Mucosa of descending colon (tissue), 3 donors: ENCODE measurements at regions not wholly inside any gene's neighbourhood (a gene's known extent, or its start where the extent isn't known, plus 50 kb on each side); places are given as distances from the start of the nearest gene placed in this dataset.

Experiments
- ATAC-seq: fragments of 200-7000 bp; cut with Tn5 transposase; one replicate; pipeline ENCODE4 v1.9.1; 2020; ENCODE audit warnings: mild to moderate bottlenecking, moderate library complexity
- DNase-seq, 3 donors: peaks; one replicate each; pipeline ENCODE4 v3.0.0-alpha.2; 2020
- H3K36me3 ChIP-seq: fragments of 200-600 bp; one replicate; pipeline ENCODE4 v1.8.0; 2021; ENCODE audit warnings: low read depth, mild to moderate bottlenecking
- H3K4me1 ChIP-seq: fragments of 200-600 bp; one replicate; pipeline ENCODE4 v1.8.0; 2021; ENCODE audit warnings: low read depth, mild to moderate bottlenecking
- H3K4me3 ChIP-seq: fragments of 200-600 bp; one replicate; pipeline ENCODE4 v1.8.0; 2021; ENCODE audit warnings: mild to moderate bottlenecking
- H3K9me3 ChIP-seq: fragments of 200-600 bp; one replicate; pipeline ENCODE4 v1.8.0; 2021; ENCODE audit warnings: mild to moderate bottlenecking
- CTCF ChIP-seq: fragments of 200-600 bp; IDR thresholded peaks from one replicate; pipeline ENCODE4 v1.8.0; 2022; ENCODE audit warnings: antibody characterized with exemption, mild to moderate bottlenecking
- intact Hi-C, 2 donors: fragments of 100-400 bp; cut with DNase I in 1 of 2; cut with micrococcal nuclease in 1 of 2; formaldehyde crosslinking; loops; one replicate each; pipeline versions ENCODE4 v1.11.0 to v1.11.1; 2022; cut with DNase I, micrococcal nuclease
- donor health status: DM: no; HTN: no; CAD: no; lungs with moderate emphysema.
- donor health status: DM: no; HTN: no; CAD: no.
- donor health status: DM: no; HTN: yes; CAD: no.

- intact Hi-C loops: no loop called here
- Histone ChIP-seq H3K36me3 (no peaks in the 10 kb centered on the region), H3K4me3 (no peak overlapping the region), H3K4me1 (no peaks in the 10 kb centered on the region), H3K9me3 (no peaks in the 10 kb centered on the region)
- DNase-seq: no peak
- TF ChIP-seq CTCF: no peak
- no peak for ATAC-seq
These were observed 94.2 kb downstream of the PLXNA1 start for GRCh38 chr3:127077068-127077467.

- no peaks in the 10 kb centered on the region for H3K9me3 ChIP-seq
- no peak for DNase-seq
- intact Hi-C loops: no loop called here
These were observed 94.7 kb downstream of the PLXNA1 start for GRCh38 chr3:127077505-127078064.

GRCh38 chr3:127078626-127079025, 95.7 kb downstream of the PLXNA1 start:
- Histone ChIP-seq H3K4me1 (no peaks in the 10 kb centered on the region), H3K4me3 (no peak overlapping the region), H3K9me3 (no peaks in the 10 kb centered on the region), H3K36me3 (no peaks in the 10 kb centered on the region)
- intact Hi-C loops: no loop called here
- no peak for DNase-seq
- no peak for ATAC-seq
- TF ChIP-seq CTCF: no peak

More at GRCh38 chr3:127077505-127078064, 94.7 kb downstream of the PLXNA1 start:
- no peak overlapping the region for H3K4me3 ChIP-seq
- no peak for ATAC-seq
- no peaks in the 10 kb centered on the region for H3K4me1 ChIP-seq
- TF ChIP-seq CTCF: no peak
- no peaks in the 10 kb centered on the region for H3K36me3 ChIP-seq

GRCh38 chr3:127079211-127079610, 96.3 kb downstream of the PLXNA1 start:
- no peak for TF ChIP-seq CTCF
- intact Hi-C loops: no loop called here
- H3K4me3 ChIP-seq: no peak overlapping the region
- no peaks in the 10 kb centered on the region for H3K4me1 ChIP-seq
- no peaks in the 10 kb centered on the region for H3K36me3 ChIP-seq
- no peak for ATAC-seq
- H3K9me3 ChIP-seq: no peaks in the 10 kb centered on the region
- no peak for DNase-seq

- Histone ChIP-seq H3K9me3 (no peaks in the 10 kb centered on the region), H3K4me1 (no peaks in the 10 kb centered on the region), H3K36me3 (no peaks in the 10 kb centered on the region), H3K4me3 (no peak overlapping the region)
- ATAC-seq: no peak
- TF ChIP-seq CTCF: no peak
- intact Hi-C loops: no loop called here
- no peak for DNase-seq
These were observed 98.2 kb downstream of the PLXNA1 start for GRCh38 chr3:127081001-127081720.
